Suprapubic skin (tissue), 4 donors: ENCODE measurements at regions not wholly inside any gene's neighbourhood (a gene's known extent, or its start where the extent isn't known, plus 50 kb on each side); places are given as distances from the start of the nearest gene placed in this dataset.

Source experiments
- DNase-seq, 2 donors: peaks; one replicate each; pipeline ENCODE4 v3.0.0-alpha.2; 2019; ENCODE audit warnings: low spot score in 2 of 2
- H3K27ac ChIP-seq: fragments of 200-600 bp; sonication (generic); one replicate; pipeline ENCODE4 v1.5.1; 2019
- H3K27me3 ChIP-seq: fragments of 200-600 bp; sonication (generic); one replicate; pipeline ENCODE4 v1.5.1; 2019
- H3K36me3 ChIP-seq: fragments of 200-600 bp; sonication (generic); one replicate; pipeline ENCODE4 v1.5.1; 2019
- H3K4me1 ChIP-seq: fragments of 200-600 bp; sonication (generic); one replicate; pipeline ENCODE4 v1.5.1; 2019
- H3K4me3 ChIP-seq: fragments of 200-600 bp; sonication (generic); one replicate; pipeline ENCODE4 v1.5.1; 2019; ENCODE audit warnings: mild to moderate bottlenecking
- H3K9me3 ChIP-seq: fragments of 200-600 bp; sonication (generic); one replicate; pipeline ENCODE4 v1.5.1; 2019
- EP300 ChIP-seq: sonication (generic); formaldehyde crosslinking; IDR thresholded peaks from one replicate; pipeline ENCODE4 v1.6.1; 2017; ENCODE audit warnings: antibody characterized with exemption
- POLR2A ChIP-seq, 2 donors: fragments of 450-650 bp; IDR thresholded peaks; one replicate each; pipeline ENCODE4 v1.6.1; 2017; ENCODE audit warnings: antibody characterized with exemption in 2 of 2, mild to moderate bottlenecking in 2 of 2, moderate library complexity in 2 of 2
- POLR2AphosphoS5 ChIP-seq, 3 donors: sonication (generic); formaldehyde crosslinking; IDR thresholded peaks; one replicate each; pipeline ENCODE4 v1.6.1; 2017; ENCODE audit warnings: antibody characterized with exemption in 3 of 3
- WGBS: methylation state at CpG from one replicate; pipeline ENCODE4 v1.1.5; 2018; 5-methylcytosine and 5-hydroxymethylcytosine counted together
- TF ChIP-seq, protein P1 (sequence below), 2 donors: fragments of 200-600 bp in 1 of 2; fragments of 450-650 bp in 1 of 2; sonication (generic) in 1 of 2; IDR thresholded peaks; one replicate each; pipeline ENCODE4 v1.5.1; 2016 to 2019; ENCODE audit warnings: antibody characterized with exemption in 2 of 2, mild to moderate bottlenecking in 1 of 2, moderate library complexity in 1 of 2

DNA sequence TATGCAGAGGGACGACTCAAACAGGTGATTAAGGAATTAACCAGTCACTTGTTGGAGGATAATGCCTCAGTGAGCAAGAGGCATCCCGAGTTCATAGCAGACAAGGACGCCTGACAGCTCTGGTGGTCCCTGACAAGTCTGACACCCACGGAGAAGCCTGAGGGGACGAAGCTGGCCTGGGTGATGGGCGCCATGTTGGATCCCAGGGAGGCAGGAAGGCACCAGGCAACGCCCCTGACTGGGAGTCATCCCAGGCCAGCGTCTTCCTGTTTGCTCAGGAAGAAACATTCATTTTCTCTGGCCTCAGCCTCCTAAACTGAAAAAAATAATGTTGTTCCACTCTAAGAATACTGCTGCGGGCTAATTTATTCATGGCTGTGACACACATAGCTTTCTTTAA is 92.1 kb upstream of the ATP8B1 start:
- TF ChIP-seq, protein P1, sequence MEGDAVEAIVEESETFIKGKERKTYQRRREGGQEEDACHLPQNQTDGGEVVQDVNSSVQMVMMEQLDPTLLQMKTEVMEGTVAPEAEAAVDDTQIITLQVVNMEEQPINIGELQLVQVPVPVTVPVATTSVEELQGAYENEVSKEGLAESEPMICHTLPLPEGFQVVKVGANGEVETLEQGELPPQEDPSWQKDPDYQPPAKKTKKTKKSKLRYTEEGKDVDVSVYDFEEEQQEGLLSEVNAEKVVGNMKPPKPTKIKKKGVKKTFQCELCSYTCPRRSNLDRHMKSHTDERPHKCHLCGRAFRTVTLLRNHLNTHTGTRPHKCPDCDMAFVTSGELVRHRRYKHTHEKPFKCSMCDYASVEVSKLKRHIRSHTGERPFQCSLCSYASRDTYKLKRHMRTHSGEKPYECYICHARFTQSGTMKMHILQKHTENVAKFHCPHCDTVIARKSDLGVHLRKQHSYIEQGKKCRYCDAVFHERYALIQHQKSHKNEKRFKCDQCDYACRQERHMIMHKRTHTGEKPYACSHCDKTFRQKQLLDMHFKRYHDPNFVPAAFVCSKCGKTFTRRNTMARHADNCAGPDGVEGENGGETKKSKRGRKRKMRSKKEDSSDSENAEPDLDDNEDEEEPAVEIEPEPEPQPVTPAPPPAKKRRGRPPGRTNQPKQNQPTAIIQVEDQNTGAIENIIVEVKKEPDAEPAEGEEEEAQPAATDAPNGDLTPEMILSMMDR (IDR thresholded peaks at IDR 0.05) = no peak
- TF ChIP-seq EP300 (no peak), POLR2AphosphoS5 (IDR thresholded peaks at IDR 0.05) (no peak), POLR2A (IDR thresholded peaks at IDR 0.05) (no peak)
- H3K27ac ChIP-seq = no peak overlapping the region
- H3K4me3 ChIP-seq = no peak overlapping the region
- 74% methylated on average over 8 of the region's 9 CpGs for WGBS
- H3K4me1 ChIP-seq = no peaks in the 10 kb centered on the region
- H3K27me3 ChIP-seq = no peaks in the 10 kb centered on the region
- H3K9me3 ChIP-seq = no peaks in the 10 kb centered on the region
- DNase-seq = no peak
- H3K36me3 ChIP-seq = no peaks in the 10 kb centered on the region

GRCh38 chr18:57891707-57892391 is 88.7 kb upstream of the ATP8B1 start:
- no peaks in the 10 kb centered on the region for H3K9me3 ChIP-seq
- H3K4me3 ChIP-seq = no peak overlapping the region
- WGBS = 65% methylated on average over 2 of the region's 2 CpGs
- TF ChIP-seq EP300 = no peak
- TF ChIP-seq POLR2AphosphoS5 (IDR thresholded peaks at IDR 0.05) = no peak
- no peak for TF ChIP-seq POLR2A (IDR thresholded peaks at IDR 0.05)
- no peak for DNase-seq
- H3K27ac ChIP-seq = no peak overlapping the region
- H3K27me3 ChIP-seq = no peaks in the 10 kb centered on the region
- H3K4me1 ChIP-seq = no peaks in the 10 kb centered on the region
- no peaks in the 10 kb centered on the region for H3K36me3 ChIP-seq

GRCh38 chr18:57890266-57890665 is 87.2 kb upstream of the ATP8B1 start:
- no peaks in the 10 kb centered on the region for H3K9me3 ChIP-seq
- H3K4me3 ChIP-seq = no peak overlapping the region
- WGBS = 71% methylated on average over 3 of the region's 3 CpGs
- H3K36me3 ChIP-seq = no peaks in the 10 kb centered on the region
- H3K27ac ChIP-seq = no peak overlapping the region
- no peaks in the 10 kb centered on the region for H3K4me1 ChIP-seq
- TF ChIP-seq EP300 (no peak), POLR2AphosphoS5 (IDR thresholded peaks at IDR 0.05) (no peak), POLR2A (IDR thresholded peaks at IDR 0.05) (no peak)
- TF ChIP-seq, protein P1 (IDR thresholded peaks at IDR 0.05) = no peak
- no peak for DNase-seq
- no peaks in the 10 kb centered on the region for H3K27me3 ChIP-seq

GRCh38 chr18:57889841-57890240 is 86.7 kb upstream of the ATP8B1 start:
- H3K27ac ChIP-seq = no peak overlapping the region
- H3K36me3 ChIP-seq = no peaks in the 10 kb centered on the region
- H3K27me3 ChIP-seq = no peaks in the 10 kb centered on the region
- H3K4me3 ChIP-seq = no peak overlapping the region
- TF ChIP-seq POLR2A (IDR thresholded peaks at IDR 0.05) (no peak), EP300 (no peak), POLR2AphosphoS5 (IDR thresholded peaks at IDR 0.05) (no peak)
- TF ChIP-seq, protein P1 (IDR thresholded peaks at IDR 0.05) = no peak
- WGBS = 81% methylated on average over 1 of the region's 1 CpG
- no peaks in the 10 kb centered on the region for H3K9me3 ChIP-seq
- no peaks in the 10 kb centered on the region for H3K4me1 ChIP-seq
- DNase-seq = no peak

DNA sequence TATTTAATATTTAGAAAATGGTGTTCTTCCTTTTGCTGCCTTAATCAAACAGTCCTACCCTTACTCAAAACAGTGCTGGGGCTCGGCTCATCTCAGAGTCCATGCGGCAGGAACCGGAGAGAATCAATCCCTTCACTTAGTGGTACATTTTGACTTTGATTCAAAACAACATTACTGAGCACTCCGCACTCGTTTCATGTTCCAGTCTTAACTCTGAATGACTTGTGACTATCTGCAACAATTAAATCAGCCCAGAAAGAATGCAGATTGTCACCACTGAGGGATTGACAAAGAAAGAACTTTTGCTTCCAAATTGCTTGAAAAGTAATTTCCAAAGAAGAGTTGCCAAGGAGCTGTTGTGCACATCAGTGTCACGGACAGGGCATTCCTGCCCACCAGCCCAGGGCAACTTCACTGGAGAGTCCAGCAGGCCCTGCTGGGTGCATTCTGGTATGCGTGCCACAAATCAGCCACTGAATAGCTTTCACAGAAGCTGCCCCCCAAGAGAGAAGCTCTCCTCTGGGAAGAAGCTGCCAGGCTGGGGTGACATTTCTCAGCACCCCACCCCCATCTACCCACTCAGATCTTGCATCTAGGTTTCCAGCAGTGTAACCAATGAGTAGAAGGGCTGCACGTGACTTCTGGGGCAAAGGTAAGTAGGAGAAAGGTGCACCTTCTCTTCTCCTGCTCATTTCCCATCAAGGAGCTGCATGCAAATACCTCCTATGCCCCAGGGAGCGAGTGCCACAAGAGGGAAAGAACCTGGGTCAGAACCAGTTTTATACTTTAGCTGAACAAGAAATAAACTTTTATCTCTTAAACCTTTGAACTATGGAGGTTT is 84.6 kb upstream of the ATP8B1 start:
- TF ChIP-seq POLR2A (IDR thresholded peaks at IDR 0.05) (no peak), POLR2AphosphoS5 (IDR thresholded peaks at IDR 0.05) (no peak), EP300 (no peak)
- TF ChIP-seq, protein P1 (IDR thresholded peaks at IDR 0.05) = no peak
- WGBS = 92% methylated on average over 9 of the region's 9 CpGs
- Histone ChIP-seq H3K27ac (no peak overlapping the region), H3K4me3 (no peak overlapping the region), H3K9me3 (no peaks in the 10 kb centered on the region), H3K36me3 (no peaks in the 10 kb centered on the region), H3K4me1 (no peaks in the 10 kb centered on the region), H3K27me3 (no peaks in the 10 kb centered on the region)
- DNase-seq = no peak
